GM18498 (cell line): ENCODE measurements at regions not wholly inside any gene's neighbourhood (a gene's known extent, or its start where the extent isn't known, plus 50 kb on each side); places are given as distances from the start of the nearest gene placed in this dataset.

Experiments
- ATAC-seq: cut with Tn5 transposase; IDR thresholded peaks from one replicate; pipeline ENCODE4 v1.9.1; 2021; ENCODE audit warnings: mild to moderate bottlenecking, moderate library complexity; ENCODE audit not compliant: unreplicated experiment

DNA sequence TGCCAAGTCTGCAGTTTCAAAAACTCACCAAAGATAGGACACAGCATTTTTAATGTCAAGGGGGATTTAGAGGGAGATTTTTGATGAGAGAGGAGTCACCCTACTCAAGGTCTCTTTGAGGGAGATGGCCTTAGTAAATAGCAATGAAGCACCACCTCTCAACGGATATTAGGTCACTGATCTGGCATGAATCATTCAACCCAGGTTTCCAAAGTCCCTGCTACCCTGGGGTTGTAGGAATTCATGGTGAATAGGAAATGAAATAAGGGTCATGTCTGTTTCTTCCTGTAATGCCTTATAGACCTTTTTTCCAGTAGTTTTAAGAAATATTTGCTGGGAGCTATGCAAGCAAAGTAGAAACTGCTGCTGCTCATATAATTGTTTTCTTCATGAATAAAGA lies 2154.9 kb downstream of the LRRC4C start:
- no peak for ATAC-seq

DNA sequence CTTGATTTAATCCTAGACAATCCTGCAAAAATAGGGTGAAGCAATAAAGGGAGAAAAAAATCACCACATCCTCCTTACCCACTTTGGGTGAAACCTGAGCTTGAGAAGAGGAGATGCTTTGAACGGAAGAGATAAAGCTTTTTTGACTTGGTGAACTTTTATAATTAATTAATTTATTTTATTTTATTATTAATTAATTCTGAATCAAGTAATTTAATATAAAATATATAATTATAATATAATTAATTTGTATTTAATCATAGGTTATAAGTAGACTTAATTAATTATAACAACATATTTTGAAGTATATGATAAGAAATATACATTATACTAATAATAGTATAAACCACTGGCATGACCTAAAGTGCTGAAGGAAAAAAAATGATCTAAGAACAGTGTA lies 2164.8 kb downstream of the LRRC4C start:
- ATAC-seq: no peak

DNA sequence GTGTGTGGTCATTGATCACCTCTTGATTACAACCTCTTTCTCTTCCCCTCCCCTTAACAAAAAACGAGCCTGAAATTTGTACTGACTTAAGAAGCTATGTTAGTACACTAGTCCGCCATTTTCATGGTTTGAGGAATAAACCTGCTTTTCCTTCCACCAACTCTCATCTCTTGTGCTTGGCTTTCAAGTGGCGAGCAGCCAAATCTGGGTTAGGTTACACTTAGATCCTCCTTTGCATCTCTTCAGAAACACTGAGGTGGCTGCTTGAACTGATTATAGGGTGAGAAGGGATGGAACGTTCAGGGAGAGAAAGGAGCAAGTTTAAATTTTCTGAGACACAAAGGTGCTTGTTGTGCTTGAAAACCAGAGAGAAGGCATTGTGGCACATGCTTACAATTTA lies 2171.4 kb downstream of the LRRC4C start:
- ATAC-seq: no peak

DNA sequence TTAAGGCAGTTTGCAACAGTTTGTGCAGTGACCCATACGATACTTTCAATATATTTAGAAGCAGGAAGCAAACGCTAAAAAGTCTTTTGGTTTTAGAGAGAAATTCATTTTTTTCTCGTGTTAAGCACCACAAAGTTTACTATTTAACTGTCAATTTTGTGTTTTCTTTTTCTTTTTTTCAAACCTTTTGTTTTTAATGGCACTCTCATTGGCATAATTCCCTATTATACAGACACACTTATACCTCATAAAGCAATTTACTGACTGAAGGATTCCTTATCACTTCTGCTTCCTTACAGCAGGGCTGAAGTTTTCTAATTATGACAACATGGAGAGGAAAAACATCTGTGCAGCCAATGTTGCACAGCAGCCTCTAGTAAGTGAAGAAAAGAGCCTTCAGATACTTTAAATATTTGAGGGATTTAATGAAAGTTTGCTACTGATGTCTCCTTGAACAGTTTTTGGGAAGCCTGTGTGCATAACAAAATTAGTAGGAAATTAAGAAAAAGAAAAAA lies 2191.2 kb downstream of the LRRC4C start:
- no peak for ATAC-seq

DNA sequence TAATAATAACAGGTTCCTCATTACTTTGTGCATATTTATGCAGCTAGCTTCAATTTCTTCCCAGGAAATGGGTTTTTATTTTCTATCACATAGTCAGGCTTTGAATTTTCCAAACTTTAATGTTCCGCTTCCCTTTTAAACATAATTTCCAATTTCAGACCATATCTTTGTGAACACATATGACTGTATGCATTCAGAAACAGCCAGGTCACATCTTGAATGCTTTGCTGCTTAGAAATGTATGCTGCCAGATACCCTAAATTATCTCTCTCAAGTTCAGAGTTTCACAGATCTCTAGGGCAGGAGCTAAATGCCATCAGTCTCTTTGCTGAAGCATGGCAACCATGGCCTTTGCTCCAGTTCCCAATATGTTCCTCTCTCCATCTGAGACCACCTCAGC lies 2203.8 kb downstream of the LRRC4C start:
- no peak for ATAC-seq

DNA sequence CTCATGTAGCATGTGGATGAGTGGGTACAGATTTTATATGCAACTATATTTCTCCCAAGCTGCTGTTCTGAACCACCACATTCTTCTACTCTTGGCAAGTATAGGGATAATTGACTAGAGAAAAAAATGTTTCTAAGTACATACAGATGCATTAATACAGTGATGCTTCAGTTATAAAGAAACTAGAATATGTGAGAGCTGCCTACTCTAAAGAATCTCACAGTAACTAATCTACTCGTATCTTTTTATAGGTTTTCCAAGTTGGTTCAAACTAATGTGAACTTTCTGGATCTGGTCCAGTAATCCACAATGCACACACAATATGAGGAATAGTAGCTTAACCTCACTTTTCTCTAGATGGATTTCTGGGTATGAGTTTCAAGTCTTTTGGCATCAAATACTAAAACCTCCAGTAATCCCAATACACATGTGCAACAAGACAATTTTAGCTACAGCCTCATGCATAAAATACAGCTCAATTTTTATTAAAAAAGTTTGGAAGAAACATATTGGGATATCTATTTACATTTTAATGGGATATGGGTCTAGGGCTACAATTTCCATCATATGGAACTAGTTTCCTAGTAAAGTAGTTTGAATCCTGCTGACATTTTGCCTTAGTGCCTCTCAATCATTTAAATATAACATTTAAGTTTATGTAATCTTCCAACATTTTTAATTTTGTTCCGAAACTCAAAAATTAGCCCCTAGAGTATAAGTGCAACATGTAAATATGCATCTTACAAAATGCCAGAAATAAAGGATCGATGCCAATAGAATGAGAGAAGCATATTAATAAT lies 2209.7 kb downstream of the LRRC4C start:
- ATAC-seq: no peak

DNA sequence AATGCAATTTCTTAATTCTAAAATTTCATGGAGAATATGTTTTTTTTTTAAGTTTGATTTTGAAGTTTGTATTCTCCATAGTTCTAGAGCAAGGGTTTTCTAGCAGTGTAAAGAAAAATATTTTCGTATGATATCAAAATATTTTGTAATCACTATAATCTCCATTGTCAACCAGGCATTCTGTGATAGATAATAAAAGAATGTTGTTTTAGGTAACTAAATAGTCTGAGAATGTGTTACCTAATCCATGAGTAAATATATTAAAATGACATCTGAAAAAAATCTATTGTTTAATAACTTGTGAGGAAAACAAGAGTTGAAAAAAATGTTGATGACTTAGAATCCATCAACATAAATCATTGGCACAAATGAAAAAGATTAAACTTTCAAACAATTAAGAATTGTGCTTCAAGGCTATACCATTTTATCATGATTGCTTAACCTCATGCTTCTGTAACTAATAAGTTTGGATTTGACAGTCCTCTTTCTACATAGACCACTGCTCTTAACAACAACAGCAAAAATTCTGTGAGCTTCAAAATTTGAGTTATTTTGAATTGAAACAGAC lies 2211.8 kb downstream of the LRRC4C start:
- no peak for ATAC-seq

DNA sequence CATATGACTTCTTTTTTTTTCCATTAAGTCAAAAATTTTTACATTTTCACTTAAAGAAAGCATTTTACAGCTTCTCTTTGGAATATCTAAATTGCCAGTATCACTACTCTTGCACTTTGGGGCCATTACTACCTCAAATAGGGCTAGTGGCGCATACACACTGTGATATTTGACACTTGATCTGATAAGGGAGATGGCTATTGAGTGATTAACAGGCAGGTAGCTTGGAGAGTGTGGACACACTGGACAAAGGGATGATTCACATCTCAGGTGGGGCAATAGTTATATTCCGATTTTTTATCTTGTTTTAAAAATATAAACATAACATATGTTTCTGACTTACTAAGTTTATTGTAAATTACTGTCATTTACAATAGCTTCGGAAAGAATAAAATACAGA lies 2219.9 kb downstream of the LRRC4C start:
- no peak for ATAC-seq

DNA sequence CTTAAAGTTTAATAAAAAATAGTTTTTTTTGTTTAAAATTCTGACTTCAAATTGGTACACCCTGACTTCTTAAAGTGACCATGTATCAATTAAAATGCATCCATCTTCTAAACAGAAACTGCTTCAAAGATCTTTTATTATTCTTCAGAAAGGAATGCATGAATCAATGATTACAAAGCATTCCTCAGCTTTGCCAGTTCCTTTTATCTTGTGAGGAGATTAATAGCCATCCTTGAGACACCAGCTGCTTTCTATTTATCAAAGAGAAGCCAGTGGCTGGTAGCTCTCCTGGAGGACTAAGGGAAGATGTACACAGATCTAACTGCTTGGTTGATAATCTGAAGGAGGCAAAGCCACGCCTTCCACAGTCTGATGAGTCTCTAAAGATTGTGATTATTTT lies 2222.5 kb downstream of the LRRC4C start:
- ATAC-seq: no peak

DNA sequence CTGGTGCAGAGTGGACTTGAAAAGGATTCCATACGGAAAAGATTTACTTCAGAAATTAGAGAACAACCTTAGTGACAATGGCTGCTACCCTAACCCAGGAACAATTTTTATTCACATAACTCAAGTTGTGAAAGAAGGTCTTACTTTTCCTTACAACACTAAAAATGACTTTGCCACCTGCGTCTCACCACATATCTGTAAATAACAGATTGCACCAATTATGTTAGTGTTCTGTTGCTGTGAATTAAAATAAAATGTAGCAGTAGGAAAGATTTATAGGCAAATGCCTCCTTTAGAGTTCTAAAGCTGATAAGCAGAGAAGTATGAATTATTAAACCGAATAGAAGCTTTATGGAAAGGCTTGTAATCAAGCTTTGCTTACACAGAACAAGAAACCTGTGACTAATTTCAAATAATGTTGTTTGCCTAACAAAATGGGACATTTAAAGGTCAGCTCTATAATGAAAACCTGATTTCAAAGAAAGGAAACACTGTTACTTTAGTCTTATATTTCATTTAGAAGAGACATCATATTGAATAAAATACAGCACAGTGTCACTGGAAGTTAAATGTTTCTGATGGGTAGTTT lies 2237.8 kb downstream of the LRRC4C start:
- no peak for ATAC-seq

DNA sequence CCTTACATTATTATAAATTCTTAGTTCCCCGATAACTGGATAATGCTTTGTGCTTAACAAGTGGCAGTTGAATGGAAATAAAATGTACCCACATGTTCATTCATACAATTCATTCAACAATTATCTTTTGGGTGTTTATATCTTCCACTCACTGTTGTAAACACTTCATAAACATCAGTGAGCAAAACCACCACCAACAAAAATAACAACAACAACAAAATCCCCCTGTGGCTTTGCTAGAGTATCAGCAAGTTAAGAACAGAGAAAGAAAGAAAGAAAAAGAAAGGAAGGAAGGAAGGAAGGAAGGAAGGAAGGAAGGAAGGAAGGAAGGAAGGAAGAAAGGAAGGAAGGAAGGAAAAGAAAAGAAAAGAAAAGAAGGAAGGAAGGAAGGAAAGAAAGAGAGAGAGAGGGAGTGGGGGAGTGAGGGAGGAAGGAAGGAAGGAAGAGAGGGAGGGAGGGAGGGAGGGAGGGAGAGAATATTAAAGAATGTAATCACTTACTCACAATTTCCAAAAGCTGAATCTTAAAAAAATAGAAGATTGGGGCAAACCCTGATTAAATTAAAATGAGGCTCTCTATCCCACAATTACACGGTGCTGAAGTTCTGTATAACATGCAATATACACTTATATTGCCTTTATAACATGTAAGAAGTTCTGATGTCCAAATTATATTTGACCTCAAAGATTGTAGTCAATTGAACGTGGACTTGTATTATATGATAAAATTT lies 2238.8 kb downstream of the LRRC4C start:
- no peak for ATAC-seq

DNA sequence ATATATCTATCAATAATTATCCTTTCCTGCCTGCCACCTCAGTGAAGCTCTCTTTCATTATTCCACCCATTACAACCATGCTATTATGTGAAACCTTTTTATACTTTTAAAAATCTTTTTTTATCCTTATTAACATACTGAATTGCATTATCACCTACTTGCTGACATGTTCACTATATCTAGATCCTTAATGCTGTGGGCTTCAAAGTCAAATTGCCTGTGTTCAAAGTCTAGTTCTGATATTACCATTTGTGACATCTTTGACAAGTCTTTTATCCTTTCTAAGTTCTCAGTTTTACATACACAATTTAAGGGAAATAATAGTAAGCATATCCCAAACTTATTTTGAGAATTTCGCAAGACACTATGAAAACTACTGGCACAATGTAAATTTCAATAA lies 2239.4 kb downstream of the LRRC4C start:
- no peak for ATAC-seq

DNA sequence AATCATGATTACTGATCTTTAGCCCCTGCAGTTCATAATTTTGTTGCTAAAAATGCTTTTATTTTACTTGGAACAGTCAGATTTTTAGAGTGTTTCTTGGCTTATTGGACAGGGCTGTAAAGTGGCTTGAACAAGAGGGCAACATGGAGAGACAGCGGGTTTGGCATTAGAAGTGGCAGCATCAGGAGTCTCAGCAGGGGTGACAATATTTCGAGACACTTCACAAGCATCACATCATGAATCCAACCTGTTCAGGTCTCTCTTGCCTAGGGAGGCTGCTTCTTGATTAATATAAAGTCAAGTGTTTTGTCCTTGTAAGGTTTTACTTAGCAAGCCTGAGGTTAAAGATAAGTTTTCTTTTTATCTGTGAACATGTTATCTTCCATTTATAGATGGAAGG lies 2249.5 kb downstream of the LRRC4C start:
- no peak for ATAC-seq

DNA sequence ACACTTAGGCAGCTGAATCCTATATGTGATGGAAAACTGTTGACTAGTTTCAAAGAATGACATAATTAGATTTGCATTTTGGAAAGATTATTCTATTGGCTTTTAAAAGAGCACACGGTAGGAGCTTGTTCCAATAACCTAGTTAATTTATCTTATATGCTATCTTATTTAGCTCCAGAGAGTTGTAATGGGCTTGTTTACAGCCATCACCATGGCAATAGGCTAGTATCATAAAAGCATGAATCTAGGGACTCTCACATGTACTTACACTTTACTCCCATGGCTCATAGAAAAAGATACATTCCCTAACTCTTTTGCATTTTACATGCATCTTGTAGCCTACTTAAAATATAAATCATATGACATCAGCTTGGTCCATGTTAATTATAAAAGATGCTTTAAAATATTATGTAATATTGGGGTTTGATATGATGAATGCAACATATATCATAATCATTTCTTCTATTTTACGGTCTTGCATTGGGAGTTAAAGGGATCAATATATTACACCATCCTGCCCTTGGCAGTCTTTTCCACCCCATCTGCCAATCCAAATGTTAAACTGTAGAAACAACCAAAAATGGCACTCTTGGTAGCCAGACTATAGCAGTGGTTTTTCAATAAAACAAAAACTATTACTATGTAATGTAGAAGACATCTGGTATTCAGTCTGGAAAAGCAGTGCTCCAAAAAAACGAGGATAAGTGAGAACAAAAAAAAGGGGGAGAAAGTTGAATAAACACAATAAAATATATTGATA lies 2254.0 kb downstream of the LRRC4C start:
- no peak for ATAC-seq

DNA sequence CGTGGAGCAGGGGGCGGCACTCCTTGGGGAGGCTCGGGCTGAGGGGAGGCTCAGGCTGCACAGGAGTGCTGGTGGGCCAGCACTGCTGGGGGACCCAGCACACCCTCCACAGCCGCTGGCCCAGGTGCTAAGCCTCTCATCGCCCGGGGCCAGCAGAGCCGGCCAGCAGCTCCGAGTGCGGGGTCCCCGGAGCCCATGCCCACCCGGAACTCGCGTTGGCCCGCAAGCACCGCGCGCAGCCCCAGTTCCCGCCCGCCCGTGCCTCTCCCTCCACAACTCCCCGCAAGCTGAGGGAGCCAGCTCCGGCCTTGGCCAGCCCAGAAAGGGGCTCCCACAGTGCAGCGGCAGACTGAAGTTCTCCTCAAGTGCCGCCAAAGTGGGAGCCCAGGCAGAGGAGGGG lies 2266.8 kb downstream of the LRRC4C start:
- ATAC-seq: no peak

DNA sequence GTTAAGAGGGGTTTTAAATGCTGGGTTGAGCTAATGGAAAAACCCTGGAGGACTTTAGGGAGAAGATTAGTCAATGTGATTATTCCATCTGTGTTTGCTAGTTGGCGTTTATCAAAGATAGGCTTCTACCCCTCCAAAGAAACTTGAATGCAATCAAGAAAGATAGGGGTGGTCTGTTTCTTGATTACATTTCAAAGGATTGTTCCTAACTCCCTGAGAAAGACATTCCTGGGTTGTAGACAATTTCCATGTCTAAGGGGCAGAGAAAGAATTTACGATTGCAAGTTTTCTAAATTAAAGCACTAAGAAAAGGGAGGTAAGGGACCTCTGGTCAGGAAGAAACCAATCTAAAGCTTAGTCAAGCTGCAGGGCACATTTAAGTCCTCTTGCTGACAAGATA lies 2268.7 kb downstream of the LRRC4C start:
- ATAC-seq: no peak

DNA sequence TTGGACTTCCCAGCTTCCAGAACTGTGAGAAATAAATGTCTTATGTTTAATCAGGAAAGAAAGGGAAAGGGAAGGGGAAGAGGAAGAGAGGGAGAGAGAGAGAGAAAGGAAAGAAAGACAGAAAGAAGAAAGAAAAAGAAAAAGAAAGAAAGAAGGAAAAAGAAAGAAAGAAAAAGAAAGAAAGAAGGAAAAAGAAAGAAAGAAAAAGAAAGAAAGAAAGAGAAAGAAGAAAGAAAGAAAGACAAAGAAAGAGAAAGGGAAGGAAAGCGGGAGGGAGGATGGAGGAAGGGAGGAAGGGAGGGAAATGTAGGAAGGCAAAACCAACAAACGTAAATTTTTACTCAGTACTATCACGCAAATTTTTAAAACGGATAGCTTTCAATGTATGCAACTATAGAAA lies 2281.8 kb downstream of the LRRC4C start:
- no peak for ATAC-seq

DNA sequence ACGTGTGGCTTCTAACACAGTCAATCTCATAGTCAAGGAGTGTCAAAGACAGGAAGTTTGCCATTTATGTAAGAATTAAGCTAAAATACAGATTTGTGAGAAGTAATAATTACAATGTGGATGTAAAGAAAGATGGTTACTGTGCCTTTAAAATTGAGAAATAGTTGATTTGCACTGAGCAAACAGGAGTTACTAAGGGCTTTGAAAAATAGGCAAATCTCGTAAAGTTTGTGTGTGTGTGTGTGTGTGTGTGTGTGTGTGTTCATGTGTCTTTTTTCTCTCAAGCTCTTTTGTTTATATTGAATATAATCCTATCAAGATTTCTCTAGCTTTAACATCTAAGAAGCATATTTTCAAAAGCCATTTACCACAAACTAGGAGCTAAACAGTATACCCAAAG lies 2284.5 kb downstream of the LRRC4C start:
- no peak for ATAC-seq

DNA sequence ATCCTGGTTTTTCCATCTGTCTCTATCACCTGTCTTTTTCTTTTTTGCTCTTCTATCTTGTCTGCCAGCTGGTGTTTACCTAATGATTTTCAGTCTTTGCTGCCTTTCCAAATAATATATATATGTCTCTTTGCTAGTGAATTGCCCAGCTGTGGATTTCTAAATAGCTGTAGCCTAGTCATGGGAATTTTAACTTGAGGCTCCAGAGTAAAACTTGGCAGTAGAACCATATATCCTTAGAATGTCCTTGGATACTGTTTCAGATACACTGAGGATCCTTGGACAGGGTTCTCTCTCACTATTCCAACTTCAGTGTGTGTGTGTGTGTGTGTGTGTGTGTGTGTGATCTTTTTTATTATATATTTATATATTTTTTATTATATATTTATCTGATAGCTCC lies 2285.3 kb downstream of the LRRC4C start:
- no peak for ATAC-seq

DNA sequence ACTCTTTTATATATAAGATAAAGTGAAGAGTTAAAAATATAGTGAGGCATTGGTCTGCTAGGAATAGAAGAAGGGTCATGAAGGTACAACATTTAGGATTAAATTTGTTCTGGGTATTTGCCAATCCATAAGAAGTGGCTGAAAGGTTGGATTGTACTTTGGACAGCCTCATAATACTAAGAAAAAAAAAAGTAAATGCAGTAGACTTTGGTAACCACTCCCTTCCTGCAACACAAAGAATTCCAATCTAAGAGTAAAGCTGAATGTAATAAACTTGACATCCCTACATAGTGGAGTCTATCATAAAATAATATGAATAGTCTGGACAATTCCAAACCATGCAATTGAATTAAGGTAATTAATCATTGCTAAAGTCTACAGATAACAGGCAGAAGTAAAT lies 2294.4 kb downstream of the LRRC4C start:
- ATAC-seq: no peak

DNA sequence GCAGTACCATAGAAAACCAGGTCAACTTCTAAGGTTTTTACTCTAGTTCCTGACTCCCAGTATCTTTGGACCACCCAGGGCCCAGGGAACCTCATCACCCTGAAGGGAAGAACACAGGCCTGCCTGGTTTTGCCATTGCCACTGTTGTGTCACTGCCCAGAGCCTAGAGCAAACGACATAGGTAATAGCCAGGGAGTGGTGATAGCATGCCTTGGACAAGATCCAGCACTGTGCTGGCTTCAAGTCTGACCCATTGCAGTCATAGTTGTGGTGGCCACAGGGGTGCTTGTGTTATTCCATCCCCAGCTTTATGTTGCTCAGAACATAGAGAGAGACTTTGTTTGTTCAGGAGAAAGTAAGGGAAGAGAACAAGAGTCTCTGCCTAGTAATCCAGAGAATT lies 2310.2 kb downstream of the LRRC4C start:
- ATAC-seq: no peak
